ENCODE measurements at regions not wholly inside any gene's neighbourhood (a gene's known extent, or its start where the extent isn't known, plus 50 kb on each side); places are given as distances from the start of the nearest gene placed in this dataset.

- Histone ChIP-seq H3K4me3 (replicated peaks; ENCODE audit: insufficient read depth, low read length) (no peak overlapping the region), H3K27me3 (ENCODE audit: insufficient read depth, poor library complexity, severe bottlenecking) (peaks cover 12% of the 10 kb centered on the region), H3K27ac (replicated peaks) (no peak overlapping the region)
- no peak for TF ChIP-seq POLR2AphosphoS5 (IDR thresholded peaks at IDR 0.05; ENCODE audit: low read depth)
- TF ChIP-seq, protein P1, sequence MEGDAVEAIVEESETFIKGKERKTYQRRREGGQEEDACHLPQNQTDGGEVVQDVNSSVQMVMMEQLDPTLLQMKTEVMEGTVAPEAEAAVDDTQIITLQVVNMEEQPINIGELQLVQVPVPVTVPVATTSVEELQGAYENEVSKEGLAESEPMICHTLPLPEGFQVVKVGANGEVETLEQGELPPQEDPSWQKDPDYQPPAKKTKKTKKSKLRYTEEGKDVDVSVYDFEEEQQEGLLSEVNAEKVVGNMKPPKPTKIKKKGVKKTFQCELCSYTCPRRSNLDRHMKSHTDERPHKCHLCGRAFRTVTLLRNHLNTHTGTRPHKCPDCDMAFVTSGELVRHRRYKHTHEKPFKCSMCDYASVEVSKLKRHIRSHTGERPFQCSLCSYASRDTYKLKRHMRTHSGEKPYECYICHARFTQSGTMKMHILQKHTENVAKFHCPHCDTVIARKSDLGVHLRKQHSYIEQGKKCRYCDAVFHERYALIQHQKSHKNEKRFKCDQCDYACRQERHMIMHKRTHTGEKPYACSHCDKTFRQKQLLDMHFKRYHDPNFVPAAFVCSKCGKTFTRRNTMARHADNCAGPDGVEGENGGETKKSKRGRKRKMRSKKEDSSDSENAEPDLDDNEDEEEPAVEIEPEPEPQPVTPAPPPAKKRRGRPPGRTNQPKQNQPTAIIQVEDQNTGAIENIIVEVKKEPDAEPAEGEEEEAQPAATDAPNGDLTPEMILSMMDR (IDR thresholded peaks at IDR 0.05; ENCODE audit: insufficient read depth, low read length): no peak
- TF ChIP-seq, protein P2, sequence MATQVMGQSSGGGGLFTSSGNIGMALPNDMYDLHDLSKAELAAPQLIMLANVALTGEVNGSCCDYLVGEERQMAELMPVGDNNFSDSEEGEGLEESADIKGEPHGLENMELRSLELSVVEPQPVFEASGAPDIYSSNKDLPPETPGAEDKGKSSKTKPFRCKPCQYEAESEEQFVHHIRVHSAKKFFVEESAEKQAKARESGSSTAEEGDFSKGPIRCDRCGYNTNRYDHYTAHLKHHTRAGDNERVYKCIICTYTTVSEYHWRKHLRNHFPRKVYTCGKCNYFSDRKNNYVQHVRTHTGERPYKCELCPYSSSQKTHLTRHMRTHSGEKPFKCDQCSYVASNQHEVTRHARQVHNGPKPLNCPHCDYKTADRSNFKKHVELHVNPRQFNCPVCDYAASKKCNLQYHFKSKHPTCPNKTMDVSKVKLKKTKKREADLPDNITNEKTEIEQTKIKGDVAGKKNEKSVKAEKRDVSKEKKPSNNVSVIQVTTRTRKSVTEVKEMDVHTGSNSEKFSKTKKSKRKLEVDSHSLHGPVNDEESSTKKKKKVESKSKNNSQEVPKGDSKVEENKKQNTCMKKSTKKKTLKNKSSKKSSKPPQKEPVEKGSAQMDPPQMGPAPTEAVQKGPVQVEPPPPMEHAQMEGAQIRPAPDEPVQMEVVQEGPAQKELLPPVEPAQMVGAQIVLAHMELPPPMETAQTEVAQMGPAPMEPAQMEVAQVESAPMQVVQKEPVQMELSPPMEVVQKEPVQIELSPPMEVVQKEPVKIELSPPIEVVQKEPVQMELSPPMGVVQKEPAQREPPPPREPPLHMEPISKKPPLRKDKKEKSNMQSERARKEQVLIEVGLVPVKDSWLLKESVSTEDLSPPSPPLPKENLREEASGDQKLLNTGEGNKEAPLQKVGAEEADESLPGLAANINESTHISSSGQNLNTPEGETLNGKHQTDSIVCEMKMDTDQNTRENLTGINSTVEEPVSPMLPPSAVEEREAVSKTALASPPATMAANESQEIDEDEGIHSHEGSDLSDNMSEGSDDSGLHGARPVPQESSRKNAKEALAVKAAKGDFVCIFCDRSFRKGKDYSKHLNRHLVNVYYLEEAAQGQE (IDR thresholded peaks at IDR 0.05; ENCODE audit: insufficient replicate concordance, low read depth): no peak
- no peak for TF ChIP-seq SPI1 (IDR thresholded peaks at IDR 0.05; ENCODE audit: borderline replicate concordance, low read depth)
- TF ChIP-seq GABPA (IDR thresholded peaks at IDR 0.05; ENCODE audit: low read depth): no peak
- DNase-seq (ENCODE audit: low read depth in 1 of 2, low spot score in 1 of 2): no peak
These were observed 169.4 kb downstream of the RTP5 start for GRCh38 chr2:242038928-242039341.

DNA sequence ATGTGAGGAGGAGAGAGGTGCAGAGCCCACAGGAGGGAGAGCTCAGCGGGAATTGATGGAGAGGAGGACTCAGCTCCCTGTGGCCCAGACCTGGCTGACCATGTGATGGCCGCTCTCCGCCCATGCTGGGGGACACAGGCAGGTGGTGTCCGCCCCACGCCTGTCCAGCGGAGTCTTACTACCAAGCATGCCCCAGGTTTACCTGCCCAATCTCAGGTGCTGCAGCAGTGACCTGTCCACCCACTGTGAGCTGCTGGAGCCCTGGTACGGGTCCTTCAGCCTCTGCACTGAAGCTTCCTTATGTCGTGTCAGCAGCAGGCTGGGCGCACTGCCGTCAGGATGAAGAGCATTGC, 170.8 kb downstream of the RTP5 start:
- Histone ChIP-seq H3K27me3 (ENCODE audit: insufficient read depth, poor library complexity, severe bottlenecking) (no peaks in the 10 kb centered on the region), H3K27ac (replicated peaks) (no peak overlapping the region), H3K4me3 (replicated peaks; ENCODE audit: insufficient read depth, low read length) (no peak overlapping the region)
- TF ChIP-seq, protein P1 (IDR thresholded peaks at IDR 0.05; ENCODE audit: insufficient read depth, low read length): no peak
- TF ChIP-seq SPI1 (IDR thresholded peaks at IDR 0.05; ENCODE audit: borderline replicate concordance, low read depth): no peak
- TF ChIP-seq POLR2AphosphoS5 (IDR thresholded peaks at IDR 0.05; ENCODE audit: low read depth): no peak
- no peak for TF ChIP-seq GABPA (IDR thresholded peaks at IDR 0.05; ENCODE audit: low read depth)
- TF ChIP-seq, protein P2 (IDR thresholded peaks at IDR 0.05; ENCODE audit: insufficient replicate concordance, low read depth): no peak
- no peak for DNase-seq (ENCODE audit: low read depth in 1 of 2, low spot score in 1 of 2)

DNA sequence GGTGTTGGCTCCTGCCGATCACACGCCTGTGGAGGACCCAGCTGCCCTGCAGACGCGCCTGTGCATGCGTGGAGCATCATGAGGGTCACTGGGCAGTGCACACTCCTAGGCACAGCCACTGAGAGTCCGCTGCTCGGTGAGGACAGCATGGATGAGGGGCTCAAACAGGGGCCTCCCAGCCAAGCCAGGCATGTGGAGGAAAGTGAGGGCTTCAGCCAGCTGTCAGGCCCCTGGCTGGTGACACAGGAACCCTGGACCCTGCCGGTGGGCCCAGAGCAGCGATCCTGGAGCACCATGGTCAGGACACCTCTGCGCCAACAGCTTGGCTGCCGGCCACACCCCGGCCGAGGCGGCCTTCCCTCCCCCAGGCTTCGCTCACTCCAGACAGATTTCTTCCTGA, 171.2 kb downstream of the RTP5 start:
- Histone ChIP-seq H3K4me3 (replicated peaks; ENCODE audit: insufficient read depth, low read length) (no peak overlapping the region), H3K27me3 (ENCODE audit: insufficient read depth, poor library complexity, severe bottlenecking) (no peaks in the 10 kb centered on the region), H3K27ac (replicated peaks) (no peak overlapping the region)
- no peak for DNase-seq (ENCODE audit: low read depth in 1 of 2, low spot score in 1 of 2)
- TF ChIP-seq, protein P2 (IDR thresholded peaks at IDR 0.05; ENCODE audit: insufficient replicate concordance, low read depth): no peak
- TF ChIP-seq, protein P1 (IDR thresholded peaks at IDR 0.05; ENCODE audit: insufficient read depth, low read length): no peak
- no peak for TF ChIP-seq POLR2AphosphoS5 (IDR thresholded peaks at IDR 0.05; ENCODE audit: low read depth)
- TF ChIP-seq GABPA (IDR thresholded peaks at IDR 0.05; ENCODE audit: low read depth): no peak
- TF ChIP-seq SPI1 (IDR thresholded peaks at IDR 0.05; ENCODE audit: borderline replicate concordance, low read depth): no peak
